HL-60 (cell line): ENCODE measurements at regions not wholly inside any gene's neighbourhood (a gene's known extent, or its start where the extent isn't known, plus 50 kb on each side); places are given as distances from the start of the nearest gene placed in this dataset.

Source experiments
- CTCF ChIP-seq: IDR thresholded peaks from one replicate; pipeline ENCODE4 v1.5.1; 2011; ENCODE audit warnings: low read length, control low read depth, inconsistent platforms; ENCODE audit not compliant: insufficient read depth
- POLR2AphosphoS5 ChIP-seq: IDR thresholded peaks from 2 replicates; pipeline ENCODE4 v1.6.1; 2012; ENCODE audit warnings: low read depth
- TF ChIP-seq, protein P1 (sequence below): IDR thresholded peaks from 2 replicates; pipeline ENCODE4 v1.6.1; 2012; ENCODE audit warnings: low read depth; ENCODE audit not compliant: insufficient replicate concordance

- TF ChIP-seq CTCF (no peak), POLR2AphosphoS5 (no peak)
- TF ChIP-seq, protein P1, sequence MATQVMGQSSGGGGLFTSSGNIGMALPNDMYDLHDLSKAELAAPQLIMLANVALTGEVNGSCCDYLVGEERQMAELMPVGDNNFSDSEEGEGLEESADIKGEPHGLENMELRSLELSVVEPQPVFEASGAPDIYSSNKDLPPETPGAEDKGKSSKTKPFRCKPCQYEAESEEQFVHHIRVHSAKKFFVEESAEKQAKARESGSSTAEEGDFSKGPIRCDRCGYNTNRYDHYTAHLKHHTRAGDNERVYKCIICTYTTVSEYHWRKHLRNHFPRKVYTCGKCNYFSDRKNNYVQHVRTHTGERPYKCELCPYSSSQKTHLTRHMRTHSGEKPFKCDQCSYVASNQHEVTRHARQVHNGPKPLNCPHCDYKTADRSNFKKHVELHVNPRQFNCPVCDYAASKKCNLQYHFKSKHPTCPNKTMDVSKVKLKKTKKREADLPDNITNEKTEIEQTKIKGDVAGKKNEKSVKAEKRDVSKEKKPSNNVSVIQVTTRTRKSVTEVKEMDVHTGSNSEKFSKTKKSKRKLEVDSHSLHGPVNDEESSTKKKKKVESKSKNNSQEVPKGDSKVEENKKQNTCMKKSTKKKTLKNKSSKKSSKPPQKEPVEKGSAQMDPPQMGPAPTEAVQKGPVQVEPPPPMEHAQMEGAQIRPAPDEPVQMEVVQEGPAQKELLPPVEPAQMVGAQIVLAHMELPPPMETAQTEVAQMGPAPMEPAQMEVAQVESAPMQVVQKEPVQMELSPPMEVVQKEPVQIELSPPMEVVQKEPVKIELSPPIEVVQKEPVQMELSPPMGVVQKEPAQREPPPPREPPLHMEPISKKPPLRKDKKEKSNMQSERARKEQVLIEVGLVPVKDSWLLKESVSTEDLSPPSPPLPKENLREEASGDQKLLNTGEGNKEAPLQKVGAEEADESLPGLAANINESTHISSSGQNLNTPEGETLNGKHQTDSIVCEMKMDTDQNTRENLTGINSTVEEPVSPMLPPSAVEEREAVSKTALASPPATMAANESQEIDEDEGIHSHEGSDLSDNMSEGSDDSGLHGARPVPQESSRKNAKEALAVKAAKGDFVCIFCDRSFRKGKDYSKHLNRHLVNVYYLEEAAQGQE, result no peak
Measured at GRCh38 chr1:36583080-36583479, 100.4 kb upstream of the CSF3R start.
